BLaER1 (cell line): ENCODE measurements at regions not wholly inside any gene's neighbourhood (a gene's known extent, or its start where the extent isn't known, plus 50 kb on each side); places are given as distances from the start of the nearest gene placed in this dataset.
"Not testable (repeated sequence)": the region's sequence is repeated elsewhere in the genome, so short reads cannot be mapped to it uniquely, and the experiment has no call there.

ENCODE experiments used
- H3K27ac ChIP-seq: shearing (Covaris generic); formaldehyde crosslinking; 2 replicates; pipeline ENCODE4 v1.8.1; 2022
- H3K27me3 ChIP-seq: shearing (Covaris generic); formaldehyde crosslinking; 2 replicates; pipeline ENCODE4 v1.8.1; 2022
- H3K36me3 ChIP-seq: shearing (Covaris generic); formaldehyde crosslinking; 2 replicates; pipeline ENCODE4 v1.8.1; 2022
- H3K4me1 ChIP-seq: shearing (Covaris generic); formaldehyde crosslinking; 2 replicates; pipeline ENCODE4 v1.8.1; 2022
- H3K4me2 ChIP-seq: shearing (Covaris generic); formaldehyde crosslinking; 2 replicates; pipeline ENCODE4 v1.8.1; 2022
- H3K4me3 ChIP-seq: shearing (Covaris generic); formaldehyde crosslinking; 2 replicates; pipeline ENCODE4 v1.8.1; 2022
- H3K9ac ChIP-seq: shearing (Covaris generic); formaldehyde crosslinking; 2 replicates; pipeline ENCODE4 v1.8.1; 2022
- H3K9me3 ChIP-seq: shearing (Covaris generic); formaldehyde crosslinking; 2 replicates; pipeline ENCODE4 v1.8.1; 2022
- H4K20me1 ChIP-seq: shearing (Covaris generic); formaldehyde crosslinking; 2 replicates; pipeline ENCODE4 v1.8.1; 2022
- Cebpa-rat ChIP-seq: shearing (Covaris generic); IDR thresholded peaks from 2 replicates; pipeline ENCODE4 v1.8.1; 2022

- no peak overlapping the region for H3K9ac ChIP-seq
- no peak overlapping the region for H3K27ac ChIP-seq
- H3K36me3 ChIP-seq = no peaks in the 10 kb centered on the region
- no peaks in the 10 kb centered on the region for H3K4me1 ChIP-seq
- TF ChIP-seq Cebpa-rat = no peak
- no peak overlapping the region for H3K4me2 ChIP-seq
- H3K4me3 ChIP-seq = no peak overlapping the region
- no peaks in the 10 kb centered on the region for H3K27me3 ChIP-seq
- no peaks in the 10 kb centered on the region for H4K20me1 ChIP-seq
- no peaks in the 10 kb centered on the region for H3K9me3 ChIP-seq
Measured at GRCh38 chr19:30842926-30843325, 470.7 kb downstream of the ZNF536 start.

- H3K27ac ChIP-seq = no peak overlapping the region
- no peaks in the 10 kb centered on the region for H3K27me3 ChIP-seq
- no peak for TF ChIP-seq Cebpa-rat
- no peak overlapping the region for H3K4me2 ChIP-seq
- no peaks in the 10 kb centered on the region for H3K36me3 ChIP-seq
- H4K20me1 ChIP-seq = no peaks in the 10 kb centered on the region
- no peak overlapping the region for H3K4me3 ChIP-seq
- no peaks in the 10 kb centered on the region for H3K9me3 ChIP-seq
- H3K9ac ChIP-seq = no peak overlapping the region
- no peaks in the 10 kb centered on the region for H3K4me1 ChIP-seq
Measured at GRCh38 chr19:30841934-30842333, 469.8 kb downstream of the ZNF536 start.

GRCh38 chr19:30830875-30831274, 458.7 kb downstream of the ZNF536 start:
- no peak overlapping the region for H3K4me3 ChIP-seq
- no peak overlapping the region for H3K9ac ChIP-seq
- H3K4me1 ChIP-seq = no peaks in the 10 kb centered on the region
- H3K27me3 ChIP-seq = no peaks in the 10 kb centered on the region
- no peak overlapping the region for H3K27ac ChIP-seq
- no peaks in the 10 kb centered on the region for H3K36me3 ChIP-seq
- no peak for TF ChIP-seq Cebpa-rat
- H4K20me1 ChIP-seq = no peaks in the 10 kb centered on the region
- H3K9me3 ChIP-seq = peaks cover 9% of the 10 kb centered on the region; the same call in 1 of the 2 replicates
- H3K4me2 ChIP-seq = no peak overlapping the region

GRCh38 chr19:30825505-30825904, 453.3 kb downstream of the ZNF536 start:
- H3K9me3 ChIP-seq, H3K27ac ChIP-seq, H3K36me3 ChIP-seq, H4K20me1 ChIP-seq, H3K27me3 ChIP-seq, H3K4me3 ChIP-seq, H3K9ac ChIP-seq, H3K4me1 ChIP-seq, H3K4me2 ChIP-seq: not testable (repeated sequence)

GRCh38 chr19:30824809-30825208, 452.6 kb downstream of the ZNF536 start:
- Histone ChIP-seq H3K4me3 (no peak overlapping the region), H3K27ac (no peak overlapping the region), H3K4me1 (no peaks in the 10 kb centered on the region), H3K36me3 (no peaks in the 10 kb centered on the region), H3K4me2 (no peak overlapping the region), H3K9ac (no peak overlapping the region), H3K27me3 (no peaks in the 10 kb centered on the region), H4K20me1 (no peaks in the 10 kb centered on the region), H3K9me3 (peaks cover 9% of the 10 kb centered on the region; the same call in 1 of the 2 replicates)
- TF ChIP-seq Cebpa-rat = no peak

- no peak for TF ChIP-seq Cebpa-rat
- no peak overlapping the region for H3K4me2 ChIP-seq
- H4K20me1 ChIP-seq = no peaks in the 10 kb centered on the region
- H3K9ac ChIP-seq = no peak overlapping the region
- no peak overlapping the region for H3K27ac ChIP-seq
- H3K4me1 ChIP-seq = no peaks in the 10 kb centered on the region
- no peak overlapping the region for H3K4me3 ChIP-seq
- no peaks in the 10 kb centered on the region for H3K9me3 ChIP-seq
- no peaks in the 10 kb centered on the region for H3K36me3 ChIP-seq
- H3K27me3 ChIP-seq = no peaks in the 10 kb centered on the region
Measured at GRCh38 chr19:30817965-30818567, 445.9 kb downstream of the ZNF536 start.

- Histone ChIP-seq H3K36me3 (no peaks in the 10 kb centered on the region), H3K9me3 (no peaks in the 10 kb centered on the region), H3K4me2 (no peak overlapping the region), H3K27ac (no peak overlapping the region), H4K20me1 (no peaks in the 10 kb centered on the region), H3K4me1 (no peaks in the 10 kb centered on the region), H3K27me3 (no peaks in the 10 kb centered on the region), H3K4me3 (no peak overlapping the region), H3K9ac (no peak overlapping the region)
- no peak for TF ChIP-seq Cebpa-rat
Measured at GRCh38 chr19:30817197-30817596, 445.0 kb downstream of the ZNF536 start.

GRCh38 chr19:30815889-30816580, 443.9 kb downstream of the ZNF536 start:
- no peaks in the 10 kb centered on the region for H3K36me3 ChIP-seq
- H3K27me3 ChIP-seq = no peaks in the 10 kb centered on the region
- no peaks in the 10 kb centered on the region for H4K20me1 ChIP-seq
- H3K4me3 ChIP-seq = no peak overlapping the region
- no peaks in the 10 kb centered on the region for H3K9me3 ChIP-seq
- H3K27ac ChIP-seq = no peak overlapping the region
- H3K4me2 ChIP-seq = no peak overlapping the region
- no peak overlapping the region for H3K9ac ChIP-seq
- TF ChIP-seq Cebpa-rat = no peak
- no peaks in the 10 kb centered on the region for H3K4me1 ChIP-seq

- TF ChIP-seq Cebpa-rat = no peak
Measured at GRCh38 chr19:30812099-30812678, 440.0 kb downstream of the ZNF536 start.

GRCh38 chr19:30811397-30812098, 439.4 kb downstream of the ZNF536 start:
- Histone ChIP-seq H3K9ac (no peak overlapping the region), H3K27ac (no peak overlapping the region), H4K20me1 (no peaks in the 10 kb centered on the region), H3K27me3 (no peaks in the 10 kb centered on the region), H3K4me3 (no peak overlapping the region), H3K36me3 (no peaks in the 10 kb centered on the region), H3K4me2 (no peak overlapping the region), H3K9me3 (peaks cover 21% of the 10 kb centered on the region), H3K4me1 (no peaks in the 10 kb centered on the region)
- TF ChIP-seq Cebpa-rat = no peak

More at GRCh38 chr19:30812099-30812678, 440.0 kb downstream of the ZNF536 start:
- Histone ChIP-seq H3K9ac (no peak overlapping the region), H3K27me3 (no peaks in the 10 kb centered on the region), H3K4me2 (no peak overlapping the region), H3K27ac (no peak overlapping the region), H3K36me3 (no peaks in the 10 kb centered on the region), H3K9me3 (peaks cover 14% of the 10 kb centered on the region), H4K20me1 (no peaks in the 10 kb centered on the region), H3K4me1 (no peaks in the 10 kb centered on the region), H3K4me3 (no peak overlapping the region)
